GM12878 (cell line): ENCODE measurements at regions not wholly inside any gene's neighbourhood (a gene's known extent, or its start where the extent isn't known, plus 50 kb on each side); places are given as distances from the start of the nearest gene placed in this dataset.

Experiments
- ATAC-seq: fragments of 200-7000 bp; cut with Tn5 transposase; 3 replicates; pipeline ENCODE4 v1.9.1; 2020; ENCODE audit warnings: mild to moderate bottlenecking, moderate library complexity
- BruUV-seq: library from RNA; stranded (reverse); fragments of 400-500 nt; replicated peaks from 2 replicates; lab custom pipeline; 2021; lab: Mats Ljungman, UMichigan
- CTCF ChIA-PET: fragments of 300-600 bp; sonication (Branson Sonifier 250); formaldehyde crosslinking; extraction: SDS; loops from one replicate; lab custom pipeline; 2021; ENCODE audit warnings: inconsistent platforms; lab: Yijun Ruan, JAX
- POLR2A ChIA-PET: fragments of 350-600 bp; formaldehyde crosslinking; extraction: SDS; loops from one replicate; lab custom pipeline; 2021; ENCODE audit warnings: inconsistent platforms; lab: Charles Lee
- RAD21 ChIA-PET: fragments of 300-600 bp; sonication (Branson Sonifier 250); formaldehyde crosslinking; loops from one replicate; lab custom pipeline; 2023; ENCODE audit warnings: antibody characterized with exemption; ENCODE audit not compliant: unreplicated experiment; lab: Charles Lee
- SMC1A ChIA-PET: fragments of 300-600 bp; sonication (Branson Sonifier 250); formaldehyde crosslinking; loops from one replicate; lab custom pipeline; 2023; ENCODE audit not compliant: unreplicated experiment, uncharacterized antibody; lab: Charles Lee
- DNase-seq: peaks from one replicate; pipeline ENCODE4 v3.0.0-alpha.2; 2011; ENCODE audit warnings: low read depth, low spot score
- FAIRE-seq: peaks from 3 replicates; lab custom pipeline; 2011; peaks lifted over from hg19 to GRCh38; lab: Jason Lieb, UNC
- H2AFZ ChIP-seq: 2 replicates; pipeline ENCODE4 v1.6.0; 2011; ENCODE audit warnings: low read depth, low read length, control low read depth; ENCODE audit not compliant: control insufficient read depth
- H3K27ac ChIP-seq: 2 replicates; pipeline ENCODE4 v1.5.1; 2011; ENCODE audit warnings: control low read depth; ENCODE audit not compliant: control insufficient read depth, insufficient read depth
- H3K27me3 ChIP-seq, 2 experiments: replicated peaks in 1 of 2; 2 replicates each; pipeline versions ENCODE4 v1.6.0 to v1.6.1; 2011; ENCODE audit warnings: low read length in 1 of 2; ENCODE audit not compliant: control insufficient read depth in 2 of 2, insufficient read depth in 2 of 2
- H3K36me3 ChIP-seq, 2 experiments: 2 replicates each; pipeline ENCODE4 v1.5.1; 2011; ENCODE audit warnings: low read length in 1 of 2; ENCODE audit not compliant: control insufficient read depth in 2 of 2, insufficient read depth in 2 of 2
- H3K4me1 ChIP-seq: 2 replicates; pipeline ENCODE4 v1.6.1; 2011; ENCODE audit warnings: mild to moderate bottlenecking, low read length, moderate library complexity, mixed read lengths; ENCODE audit not compliant: control insufficient read depth, insufficient read depth
- H3K4me2 ChIP-seq: 2 replicates; pipeline ENCODE4 v1.6.0; 2011; ENCODE audit warnings: control low read depth; ENCODE audit not compliant: control insufficient read depth, insufficient read depth
- H3K4me3 ChIP-seq: fragments of 200-600 bp; sonication (generic); 2 replicates; pipeline ENCODE4 v1.5.1; 2016
- H3K79me2 ChIP-seq: 2 replicates; pipeline ENCODE4 v1.6.0; 2011; ENCODE audit warnings: low read length; ENCODE audit not compliant: control insufficient read depth, insufficient read depth
- H3K9ac ChIP-seq: 2 replicates; pipeline ENCODE4 v1.8.0; 2011; ENCODE audit warnings: low read length, control low read depth, mixed read lengths; ENCODE audit not compliant: control insufficient read depth, insufficient read depth
- H3K9me3 ChIP-seq: replicated peaks from 3 replicates; pipeline ENCODE4 v1.5.1; 2011; ENCODE audit warnings: mild to moderate bottlenecking, low read length; ENCODE audit not compliant: control insufficient read depth, insufficient read depth
- H4K20me1 ChIP-seq: 2 replicates; pipeline ENCODE4 v1.6.0; 2011; ENCODE audit not compliant: control insufficient read depth, insufficient read depth
- BACH1 ChIP-seq: fragments of 450-650 bp; IDR thresholded peaks from 2 replicates; pipeline ENCODE4 v1.6.1; 2017; ENCODE audit warnings: mild to moderate bottlenecking, borderline replicate concordance
- CBX3 ChIP-seq: fragments of 200-600 bp; sonication (generic); IDR thresholded peaks from 2 replicates; pipeline ENCODE4 v1.6.1; 2016; ENCODE audit warnings: low read depth, borderline replicate concordance
- DPF2 ChIP-seq: fragments of 450-650 bp; IDR thresholded peaks from 2 replicates; pipeline ENCODE4 v1.6.1; 2017; ENCODE audit warnings: mild to moderate bottlenecking
- HDGF ChIP-seq: fragments of 450-650 bp; IDR thresholded peaks from 2 replicates; pipeline ENCODE4 v1.6.1; 2016; ENCODE audit warnings: antibody characterized with exemption
- IRF4 ChIP-seq: IDR thresholded peaks from 2 replicates; pipeline ENCODE4 v1.6.1; 2011; ENCODE audit warnings: low read depth, low read length
- MTA3 ChIP-seq: IDR thresholded peaks from 2 replicates; pipeline ENCODE4 v1.6.1; 2012; ENCODE audit warnings: low read length, inconsistent platforms, borderline replicate concordance
- NR2C2 ChIP-seq: IDR thresholded peaks from 2 replicates; pipeline ENCODE4 v1.6.1; 2011; ENCODE audit warnings: borderline replicate concordance, low read depth; ENCODE audit not compliant: control insufficient read depth, insufficient read length
- NR2F1 ChIP-seq: fragments of 450-650 bp; conservative IDR thresholded peaks from 2 replicates; pipeline ENCODE4 v1.6.1; 2017; ENCODE audit warnings: mild to moderate bottlenecking
- POLR2A ChIP-seq: IDR thresholded peaks from 2 replicates; pipeline ENCODE4 v1.6.1; 2011; ENCODE audit warnings: low read depth, mild to moderate bottlenecking, low read length
- SUZ12 ChIP-seq: fragments of 200-600 bp; sonication (generic); IDR thresholded peaks from one replicate; pipeline ENCODE4 v1.6.1; 2018; ENCODE audit warnings: antibody characterized with exemption, mild to moderate bottlenecking; ENCODE audit not compliant: unreplicated experiment
- TCF3 ChIP-seq: IDR thresholded peaks from 2 replicates; pipeline ENCODE4 v1.6.1; 2012; ENCODE audit warnings: low read depth, mild to moderate bottlenecking, low read length, borderline replicate concordance; ENCODE audit not compliant: insufficient read depth
- ZNF24 ChIP-seq: fragments of 450-650 bp; IDR thresholded peaks from 2 replicates; pipeline ENCODE4 v1.6.1; 2017; ENCODE audit warnings: antibody characterized with exemption, mild to moderate bottlenecking
- WGBS: methylation state at CpG from one replicate; pipeline ENCODE4 v1.1.6; 2016; ENCODE audit warnings: low lambda C conversion rate; ENCODE audit not compliant: insufficient replicate concordance, insufficient coverage; ENCODE audit errors: missing lambda C conversion rate; 5-methylcytosine and 5-hydroxymethylcytosine counted together
- in situ Hi-C: fragments of 300-500 bp; cut with MboI; formaldehyde crosslinking; loops from 9 replicates; pipeline ENCODE4 v1.14.3; 2018; ENCODE audit warnings: mixed read lengths
- intact Hi-C: fragments of 100-400 bp; cut with micrococcal nuclease; formaldehyde crosslinking; loops from one replicate; pipeline ENCODE4 v1.14.2; 2022; ENCODE audit not compliant: unreplicated experiment
- TF ChIP-seq, protein P1 (sequence below): fragments of 450-650 bp; IDR thresholded peaks from 2 replicates; pipeline ENCODE4 v1.6.1; 2017; ENCODE audit warnings: mild to moderate bottlenecking, moderate library complexity
- TF ChIP-seq, protein P2 (sequence below): IDR thresholded peaks from 2 replicates; pipeline ENCODE4 v1.6.1; 2011; ENCODE audit warnings: low read depth, mild to moderate bottlenecking, low read length, moderate library complexity, borderline replicate concordance; ENCODE audit errors: extremely low read depth
- TF ChIP-seq, protein P3 (sequence below): fragments of 450-650 bp; formaldehyde crosslinking; IDR thresholded peaks from 2 replicates; pipeline ENCODE4 v1.5.0; 2022; ENCODE audit warnings: mild to moderate bottlenecking, missing genetic modification characterization
- TF ChIP-seq, protein P4 (sequence below): fragments of 450-650 bp; IDR thresholded peaks from 2 replicates; pipeline ENCODE4 v1.6.1; 2017; ENCODE audit warnings: borderline replicate concordance

DNA sequence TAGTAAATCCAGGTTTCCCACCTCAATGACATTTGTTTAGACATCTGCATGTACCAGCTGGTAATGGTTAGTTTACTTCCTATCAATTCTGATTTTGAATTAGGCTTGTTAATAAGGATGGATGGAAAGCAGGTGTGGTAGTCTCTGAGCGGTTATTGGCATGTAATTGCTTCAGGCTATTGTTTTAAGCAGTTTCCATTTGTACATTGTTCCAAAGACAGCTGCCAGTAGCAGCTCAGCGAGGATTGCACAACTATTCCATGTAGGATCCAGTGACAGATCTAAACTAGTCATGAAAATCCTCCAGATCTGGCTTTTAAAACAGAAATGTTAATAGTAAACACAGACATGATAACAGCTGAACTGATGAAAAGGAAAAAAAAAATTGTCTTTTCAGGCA, 436.0 kb upstream of the ADARB2 start:
- H3K79me2 ChIP-seq: no peaks in the 10 kb centered on the region
- RAD21 ChIA-PET: no interaction called here

More for the DNA sequence above, 436.0 kb upstream of the ADARB2 start:
- H3K4me1 ChIP-seq: no peaks in the 10 kb centered on the region
- 0% methylated on average over 2 of the region's 2 CpGs for WGBS
- H3K27ac ChIP-seq: no peak overlapping the region
- no peak overlapping the region for H3K4me3 ChIP-seq
- DNase-seq (no peak), FAIRE-seq (no peak), ATAC-seq (no peak)
- TF ChIP-seq POLR2A (no peak), NR2F1 (no peak), NR2C2 (no peak), TCF3 (no peak), BACH1 (no peak), IRF4 (no peak), SUZ12 (no peak), CBX3 (no peak), ZNF24 (no peak), HDGF (no peak), DPF2 (no peak), MTA3 (no peak)
- TF ChIP-seq, protein P1, sequence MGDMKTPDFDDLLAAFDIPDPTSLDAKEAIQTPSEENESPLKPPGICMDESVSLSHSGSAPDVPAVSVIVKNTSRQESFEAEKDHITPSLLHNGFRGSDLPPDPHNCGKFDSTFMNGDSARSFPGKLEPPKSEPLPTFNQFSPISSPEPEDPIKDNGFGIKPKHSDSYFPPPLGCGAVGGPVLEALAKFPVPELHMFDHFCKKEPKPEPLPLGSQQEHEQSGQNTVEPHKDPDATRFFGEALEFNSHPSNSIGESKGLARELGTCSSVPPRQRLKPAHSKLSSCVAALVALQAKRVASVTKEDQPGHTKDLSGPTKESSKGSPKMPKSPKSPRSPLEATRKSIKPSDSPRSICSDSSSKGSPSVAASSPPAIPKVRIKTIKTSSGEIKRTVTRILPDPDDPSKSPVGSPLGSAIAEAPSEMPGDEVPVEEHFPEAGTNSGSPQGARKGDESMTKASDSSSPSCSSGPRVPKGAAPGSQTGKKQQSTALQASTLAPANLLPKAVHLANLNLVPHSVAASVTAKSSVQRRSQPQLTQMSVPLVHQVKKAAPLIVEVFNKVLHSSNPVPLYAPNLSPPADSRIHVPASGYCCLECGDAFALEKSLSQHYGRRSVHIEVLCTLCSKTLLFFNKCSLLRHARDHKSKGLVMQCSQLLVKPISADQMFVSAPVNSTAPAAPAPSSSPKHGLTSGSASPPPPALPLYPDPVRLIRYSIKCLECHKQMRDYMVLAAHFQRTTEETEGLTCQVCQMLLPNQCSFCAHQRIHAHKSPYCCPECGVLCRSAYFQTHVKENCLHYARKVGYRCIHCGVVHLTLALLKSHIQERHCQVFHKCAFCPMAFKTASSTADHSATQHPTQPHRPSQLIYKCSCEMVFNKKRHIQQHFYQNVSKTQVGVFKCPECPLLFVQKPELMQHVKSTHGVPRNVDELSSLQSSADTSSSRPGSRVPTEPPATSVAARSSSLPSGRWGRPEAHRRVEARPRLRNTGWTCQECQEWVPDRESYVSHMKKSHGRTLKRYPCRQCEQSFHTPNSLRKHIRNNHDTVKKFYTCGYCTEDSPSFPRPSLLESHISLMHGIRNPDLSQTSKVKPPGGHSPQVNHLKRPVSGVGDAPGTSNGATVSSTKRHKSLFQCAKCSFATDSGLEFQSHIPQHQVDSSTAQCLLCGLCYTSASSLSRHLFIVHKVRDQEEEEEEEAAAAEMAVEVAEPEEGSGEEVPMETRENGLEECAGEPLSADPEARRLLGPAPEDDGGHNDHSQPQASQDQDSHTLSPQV: no peak
- TF ChIP-seq, protein P2, sequence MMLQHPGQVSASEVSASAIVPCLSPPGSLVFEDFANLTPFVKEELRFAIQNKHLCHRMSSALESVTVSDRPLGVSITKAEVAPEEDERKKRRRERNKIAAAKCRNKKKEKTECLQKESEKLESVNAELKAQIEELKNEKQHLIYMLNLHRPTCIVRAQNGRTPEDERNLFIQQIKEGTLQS: no peak
- TF ChIP-seq, protein P3, sequence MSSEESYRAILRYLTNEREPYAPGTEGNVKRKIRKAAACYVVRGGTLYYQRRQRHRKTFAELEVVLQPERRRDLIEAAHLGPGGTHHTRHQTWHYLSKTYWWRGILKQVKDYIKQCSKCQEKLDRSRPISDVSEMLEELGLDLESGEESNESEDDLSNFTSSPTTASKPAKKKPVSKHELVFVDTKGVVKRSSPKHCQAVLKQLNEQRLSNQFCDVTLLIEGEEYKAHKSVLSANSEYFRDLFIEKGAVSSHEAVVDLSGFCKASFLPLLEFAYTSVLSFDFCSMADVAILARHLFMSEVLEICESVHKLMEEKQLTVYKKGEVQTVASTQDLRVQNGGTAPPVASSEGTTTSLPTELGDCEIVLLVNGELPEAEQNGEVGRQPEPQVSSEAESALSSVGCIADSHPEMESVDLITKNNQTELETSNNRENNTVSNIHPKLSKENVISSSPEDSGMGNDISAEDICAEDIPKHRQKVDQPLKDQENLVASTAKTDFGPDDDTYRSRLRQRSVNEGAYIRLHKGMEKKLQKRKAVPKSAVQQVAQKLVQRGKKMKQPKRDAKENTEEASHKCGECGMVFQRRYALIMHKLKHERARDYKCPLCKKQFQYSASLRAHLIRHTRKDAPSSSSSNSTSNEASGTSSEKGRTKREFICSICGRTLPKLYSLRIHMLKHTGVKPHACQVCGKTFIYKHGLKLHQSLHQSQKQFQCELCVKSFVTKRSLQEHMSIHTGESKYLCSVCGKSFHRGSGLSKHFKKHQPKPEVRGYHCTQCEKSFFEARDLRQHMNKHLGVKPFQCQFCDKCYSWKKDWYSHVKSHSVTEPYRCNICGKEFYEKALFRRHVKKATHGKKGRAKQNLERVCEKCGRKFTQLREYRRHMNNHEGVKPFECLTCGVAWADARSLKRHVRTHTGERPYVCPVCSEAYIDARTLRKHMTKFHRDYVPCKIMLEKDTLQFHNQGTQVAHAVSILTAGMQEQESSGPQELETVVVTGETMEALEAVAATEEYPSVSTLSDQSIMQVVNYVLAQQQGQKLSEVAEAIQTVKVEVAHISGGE (CRISPR knock-in tag): no peak
- TF ChIP-seq, protein P4, sequence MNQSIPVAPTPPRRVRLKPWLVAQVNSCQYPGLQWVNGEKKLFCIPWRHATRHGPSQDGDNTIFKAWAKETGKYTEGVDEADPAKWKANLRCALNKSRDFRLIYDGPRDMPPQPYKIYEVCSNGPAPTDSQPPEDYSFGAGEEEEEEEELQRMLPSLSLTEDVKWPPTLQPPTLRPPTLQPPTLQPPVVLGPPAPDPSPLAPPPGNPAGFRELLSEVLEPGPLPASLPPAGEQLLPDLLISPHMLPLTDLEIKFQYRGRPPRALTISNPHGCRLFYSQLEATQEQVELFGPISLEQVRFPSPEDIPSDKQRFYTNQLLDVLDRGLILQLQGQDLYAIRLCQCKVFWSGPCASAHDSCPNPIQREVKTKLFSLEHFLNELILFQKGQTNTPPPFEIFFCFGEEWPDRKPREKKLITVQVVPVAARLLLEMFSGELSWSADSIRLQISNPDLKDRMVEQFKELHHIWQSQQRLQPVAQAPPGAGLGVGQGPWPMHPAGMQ: no peak
- ChIA-PET SMC1A (no interaction called here), CTCF (no interaction called here), POLR2A (no interaction called here)
- no peak overlapping the region for H2AFZ ChIP-seq
- H3K36me3 ChIP-seq: no peaks in the 10 kb centered on the region
- in situ Hi-C loops: no loop called here
- intact Hi-C loops: no loop called here
- H4K20me1 ChIP-seq: no peaks in the 10 kb centered on the region
- H3K4me2 ChIP-seq: no peak overlapping the region
- BruUV-seq: no TSS peak
- no peaks in the 10 kb centered on the region for H3K9me3 ChIP-seq
- no peak overlapping the region for H3K9ac ChIP-seq
- H3K27me3 ChIP-seq: no peaks in the 10 kb centered on the region
